ENCODE measurements at regions not wholly inside any gene's neighbourhood (a gene's known extent, or its start where the extent isn't known, plus 50 kb on each side); places are given as distances from the start of the nearest gene placed in this dataset.
"Not testable (repeated sequence)": the region's sequence is repeated elsewhere in the genome, so short reads cannot be mapped to it uniquely, and the experiment has no call there.

DNA sequence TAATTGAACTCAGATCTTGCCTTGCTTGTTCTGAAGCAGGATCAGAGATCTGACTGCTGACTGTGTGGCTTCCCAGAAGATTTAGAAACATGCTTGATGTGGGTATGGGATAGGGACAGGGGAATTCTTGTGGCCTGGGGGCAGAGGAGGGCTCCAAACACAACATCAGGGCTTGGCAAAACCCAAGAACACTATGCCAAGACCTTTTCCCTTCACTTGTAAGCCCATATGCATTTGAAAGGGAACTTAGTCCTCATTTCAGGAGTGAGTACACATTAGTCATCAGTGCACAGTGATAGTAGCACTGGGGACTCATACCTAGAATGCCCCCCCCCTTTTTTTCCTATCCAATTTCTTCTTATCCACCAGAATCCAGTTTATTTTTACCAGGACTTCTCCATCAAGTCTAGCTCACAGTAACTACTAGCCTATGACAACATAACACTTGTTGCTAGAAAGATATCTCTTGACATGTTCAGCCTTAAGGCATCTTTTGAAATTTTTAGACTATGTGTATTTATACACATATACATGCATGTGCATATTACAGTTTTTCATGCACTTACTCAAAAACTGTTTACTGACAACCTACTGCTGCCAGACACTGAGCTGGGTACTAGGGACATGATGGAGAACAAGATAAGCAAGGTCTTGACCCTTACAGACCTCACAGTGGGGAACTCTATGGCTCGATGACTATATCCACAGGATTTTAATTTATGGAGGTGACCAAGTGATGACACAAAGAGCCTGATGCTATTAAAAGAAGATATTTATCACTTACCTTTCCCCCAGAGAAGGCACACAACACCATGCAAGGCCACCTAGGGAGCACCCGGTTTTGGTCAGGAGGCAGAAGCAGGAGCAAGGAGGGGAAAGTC is 158.3 kb upstream of the MAP3K1 start:
- DNase-seq, result no peak

DNA sequence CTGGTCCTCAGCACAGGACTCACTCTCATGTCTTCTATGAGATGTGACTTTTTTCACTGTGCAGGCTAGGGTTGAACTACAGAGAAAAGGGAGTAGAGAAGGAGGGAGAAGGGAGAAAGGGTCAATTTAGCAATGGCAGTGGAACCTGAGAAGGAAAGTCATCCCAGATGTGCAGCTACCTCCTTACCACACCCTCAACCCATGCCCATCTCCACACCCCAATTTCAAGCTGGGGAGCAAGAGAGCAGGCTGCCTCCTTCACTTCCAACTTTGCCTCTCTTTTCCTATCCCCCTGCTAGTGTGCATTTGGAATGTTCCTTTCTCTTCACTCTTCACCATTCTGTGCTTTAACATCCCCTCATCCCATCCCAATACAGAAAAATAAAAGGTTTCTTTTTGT is 163.5 kb upstream of the MAP3K1 start:
- DNase-seq, result no peak

DNA sequence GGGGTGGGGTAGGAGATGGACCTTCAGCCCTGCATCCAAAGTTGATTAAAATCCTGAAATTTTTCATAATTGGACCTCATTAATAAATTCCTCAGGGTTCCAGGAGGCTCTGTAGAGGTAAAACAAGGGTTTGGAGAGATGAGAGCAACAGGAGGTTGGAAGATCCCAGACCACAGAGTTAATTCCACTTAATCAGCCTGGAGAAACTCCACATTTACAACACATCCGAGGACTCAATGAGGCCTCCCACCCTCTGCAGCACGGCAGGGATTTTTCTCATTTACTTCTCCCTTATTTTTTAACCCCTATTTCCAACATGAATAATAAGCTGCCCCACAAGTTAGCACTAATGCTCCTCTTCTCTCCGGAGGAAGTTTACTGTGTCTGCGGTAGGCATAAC is 165.0 kb upstream of the MAP3K1 start:
- no peak for DNase-seq

DNA sequence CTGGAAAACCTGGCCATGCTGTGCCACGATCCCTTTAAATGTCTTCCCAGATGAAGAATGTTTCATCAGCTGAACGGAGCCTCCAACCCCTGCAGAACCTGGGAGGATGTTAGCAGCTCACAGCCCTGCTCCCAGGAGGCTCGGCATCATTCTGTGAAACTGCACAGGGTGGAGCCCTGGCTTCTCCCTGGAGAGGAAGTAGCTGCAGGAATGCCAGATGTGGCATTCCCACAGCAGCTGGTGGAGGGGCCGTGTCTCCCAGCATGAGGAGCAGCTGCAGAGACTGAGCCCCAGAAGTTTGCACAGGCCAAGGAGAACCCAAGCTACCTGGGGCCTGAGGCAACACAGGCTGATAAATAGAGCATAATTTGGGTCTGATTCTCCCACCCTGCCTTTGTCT is 165.8 kb upstream of the MAP3K1 start:
- no peak for DNase-seq

DNA sequence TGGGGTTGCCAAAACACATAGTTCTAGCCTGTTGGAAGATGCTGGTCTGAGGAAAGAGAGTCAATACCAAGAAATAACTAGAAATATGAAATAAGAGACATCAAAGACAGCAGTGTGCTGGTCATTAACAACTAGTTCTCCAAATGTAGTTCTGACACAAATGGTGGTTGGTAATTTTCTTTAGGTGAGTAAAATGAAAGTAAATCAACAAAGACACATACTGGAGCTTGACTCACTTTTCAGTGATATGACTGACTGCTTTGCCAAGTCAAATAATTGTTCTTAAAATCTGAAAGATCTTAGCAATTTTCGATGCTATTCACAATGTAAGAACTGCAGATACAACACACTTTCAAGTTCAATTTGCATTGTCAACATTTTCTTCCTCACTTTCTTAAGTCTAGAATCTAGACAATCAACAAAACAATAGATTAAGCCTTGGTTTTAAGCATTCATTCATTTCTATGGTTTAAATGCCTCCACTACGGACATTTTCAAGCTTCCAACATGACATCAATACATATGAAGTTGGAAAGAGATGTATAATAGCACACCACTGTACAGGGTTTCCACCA is 166.8 kb upstream of the MAP3K1 start:
- no peak for DNase-seq

DNA sequence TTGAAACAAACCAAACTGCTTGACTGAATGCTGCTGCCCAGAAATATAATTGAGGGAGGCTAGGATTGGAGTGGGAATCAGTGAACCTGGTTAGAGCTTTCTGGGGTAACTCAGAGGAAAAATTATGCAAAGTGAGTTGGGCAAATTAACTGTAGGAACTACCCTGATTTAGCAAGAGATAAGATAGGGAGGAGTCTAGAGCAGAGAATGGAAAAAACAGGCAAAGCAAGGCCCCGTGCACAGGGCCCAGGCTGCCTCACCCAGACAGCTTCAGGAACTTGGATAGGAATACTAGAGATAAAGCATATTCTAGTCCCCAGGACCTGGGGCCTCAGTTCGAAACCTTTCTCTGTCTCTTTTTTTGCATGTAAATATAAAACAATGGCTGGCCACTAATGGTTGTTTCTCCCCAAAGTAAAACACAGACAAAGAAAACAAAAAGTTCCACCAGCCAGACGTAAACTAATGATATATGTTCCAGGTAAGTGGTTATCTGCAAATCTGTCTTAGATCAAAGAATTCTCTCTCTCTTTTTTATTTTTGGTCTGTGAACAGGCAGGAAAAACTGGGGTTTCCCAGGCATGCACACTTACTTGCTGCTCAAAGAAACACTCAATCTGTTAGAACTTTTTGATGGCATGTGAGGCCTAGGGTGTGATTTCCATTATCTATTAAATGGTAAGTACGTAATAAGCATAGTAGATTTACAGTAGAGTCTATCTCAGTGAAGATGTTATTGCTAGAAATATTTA is 168.1 kb upstream of the MAP3K1 start:
- DNase-seq, result no peak

DNA sequence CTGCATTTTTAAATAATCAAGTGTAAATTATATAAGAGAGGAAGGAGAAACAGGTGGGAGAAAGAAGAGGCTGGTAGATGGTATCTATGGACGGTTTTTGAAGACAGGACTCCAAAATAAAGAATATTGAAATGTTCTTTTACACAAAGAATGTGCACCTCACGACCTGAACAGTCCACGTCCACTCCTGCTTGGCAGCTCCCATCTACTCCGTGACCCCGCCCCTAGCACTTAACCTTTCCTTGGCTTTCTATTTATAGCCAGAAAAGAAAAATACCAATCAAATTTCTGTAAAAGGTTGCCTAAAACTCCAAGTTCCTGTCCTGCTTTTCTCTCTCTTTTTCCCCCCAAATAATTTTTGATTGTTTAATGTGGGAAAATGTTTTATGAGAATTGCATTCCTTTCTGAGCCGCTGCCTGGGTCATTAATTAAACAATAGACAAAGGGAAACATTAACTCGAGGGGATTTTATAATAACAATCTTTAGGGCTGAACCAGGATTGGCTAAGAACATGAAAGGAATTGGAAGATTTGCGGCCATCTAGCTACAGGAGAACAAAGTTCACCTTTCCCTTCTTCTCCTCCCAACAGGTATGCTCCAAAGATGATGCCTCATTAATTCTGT is 173.6 kb upstream of the MAP3K1 start:
- DNase-seq, result no peak

DNA sequence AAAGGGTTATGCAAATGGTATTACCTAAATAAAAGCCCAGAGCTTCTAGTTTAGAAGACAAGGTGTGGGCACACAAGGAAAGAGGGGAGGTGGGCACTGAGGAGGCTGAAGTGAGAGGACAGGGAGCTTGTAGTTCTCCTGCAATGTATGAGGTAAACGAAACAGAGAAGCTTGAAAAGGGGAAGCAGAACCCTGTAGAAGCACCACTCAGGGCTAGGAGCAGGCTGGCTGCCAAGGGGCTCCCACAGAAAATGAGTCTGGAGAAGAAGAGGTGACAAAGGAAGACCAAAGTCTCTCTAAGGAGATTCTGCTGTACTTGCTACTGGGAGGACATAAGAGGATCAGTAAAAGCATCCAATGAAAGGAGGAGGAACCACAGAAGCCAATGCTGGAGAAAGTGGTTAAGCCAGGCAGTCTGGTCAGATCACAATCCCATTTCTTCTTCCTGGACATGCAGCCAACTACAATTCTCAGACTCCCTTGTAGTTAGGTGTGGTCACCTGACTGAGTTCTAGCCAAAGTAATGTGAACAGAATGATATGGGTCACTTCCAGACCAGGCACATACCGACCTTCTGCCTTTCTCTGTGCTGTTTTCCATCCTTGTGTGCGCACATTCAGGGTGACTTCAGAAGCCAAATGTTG is 174.5 kb upstream of the MAP3K1 start:
- DNase-seq, result no peak

DNA sequence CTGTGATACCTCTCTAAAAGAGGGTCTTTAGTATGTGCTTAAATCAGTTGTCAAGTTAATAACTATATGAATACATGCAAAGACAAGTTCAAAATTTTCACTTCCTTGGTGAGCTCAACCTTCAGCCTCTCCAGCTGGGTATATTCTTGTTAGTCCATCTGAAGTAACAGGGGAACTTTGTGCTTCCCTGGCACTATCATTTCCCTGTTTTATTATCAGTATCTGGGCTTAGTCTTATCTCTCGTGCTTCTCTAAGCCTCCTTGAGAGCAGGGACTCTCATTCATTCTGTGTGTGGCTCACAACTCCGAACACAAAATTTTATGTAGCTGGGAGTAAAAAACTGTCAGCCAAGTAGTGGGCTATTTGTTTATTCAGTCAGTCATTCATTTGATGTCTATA is 175.9 kb upstream of the MAP3K1 start:
- DNase-seq, result no peak

DNA sequence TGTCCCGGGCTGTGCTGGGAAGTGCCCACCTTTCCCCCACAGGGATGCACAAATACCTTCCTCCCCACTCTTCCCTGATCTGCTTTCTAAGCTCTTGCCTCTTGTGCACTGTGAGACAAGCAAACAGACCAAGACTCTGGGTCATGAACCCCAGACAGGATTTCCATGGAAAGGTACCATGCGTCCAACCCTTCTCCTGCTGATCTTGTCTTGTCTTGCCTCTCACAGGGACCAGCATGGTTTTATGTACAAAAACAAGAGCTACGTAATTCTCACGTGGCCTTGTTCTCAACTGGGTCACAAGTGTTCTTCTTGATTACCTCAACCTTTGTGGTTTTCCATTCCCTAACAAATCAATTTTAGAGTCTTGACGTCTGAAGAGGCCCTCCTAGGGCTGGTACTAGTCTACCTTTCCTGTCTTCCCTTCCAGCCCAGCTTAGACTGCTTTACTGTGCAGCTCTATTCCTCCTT is 176.5 kb upstream of the MAP3K1 start:
- DNase-seq, result no peak

DNA sequence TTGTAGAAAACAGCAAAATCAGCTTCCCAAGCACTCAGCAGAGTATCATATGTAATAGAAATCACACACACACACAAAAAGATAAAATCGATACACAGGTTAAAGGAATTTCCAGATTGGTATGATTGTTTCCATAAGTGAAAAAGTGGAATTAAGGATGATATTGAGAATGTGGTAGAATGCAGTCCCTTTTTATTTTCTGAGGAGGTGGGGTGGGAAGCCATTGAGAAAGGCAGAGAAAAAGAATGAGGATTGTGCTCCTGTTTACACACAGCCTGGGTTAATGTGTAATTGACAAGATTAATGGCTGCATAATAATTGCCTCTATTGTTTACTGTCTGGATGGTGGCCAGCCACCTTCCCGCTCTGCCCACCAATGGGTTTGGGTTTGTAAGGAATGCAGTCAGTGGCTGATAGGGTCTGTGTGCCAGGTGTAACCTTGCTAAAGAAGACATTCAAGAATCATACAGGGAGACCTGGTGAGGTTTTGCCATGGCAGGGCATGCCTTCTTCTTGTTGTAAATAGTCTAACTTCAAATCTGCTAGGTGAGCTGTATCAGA is 177.2 kb upstream of the MAP3K1 start:
- no peak for DNase-seq

DNA sequence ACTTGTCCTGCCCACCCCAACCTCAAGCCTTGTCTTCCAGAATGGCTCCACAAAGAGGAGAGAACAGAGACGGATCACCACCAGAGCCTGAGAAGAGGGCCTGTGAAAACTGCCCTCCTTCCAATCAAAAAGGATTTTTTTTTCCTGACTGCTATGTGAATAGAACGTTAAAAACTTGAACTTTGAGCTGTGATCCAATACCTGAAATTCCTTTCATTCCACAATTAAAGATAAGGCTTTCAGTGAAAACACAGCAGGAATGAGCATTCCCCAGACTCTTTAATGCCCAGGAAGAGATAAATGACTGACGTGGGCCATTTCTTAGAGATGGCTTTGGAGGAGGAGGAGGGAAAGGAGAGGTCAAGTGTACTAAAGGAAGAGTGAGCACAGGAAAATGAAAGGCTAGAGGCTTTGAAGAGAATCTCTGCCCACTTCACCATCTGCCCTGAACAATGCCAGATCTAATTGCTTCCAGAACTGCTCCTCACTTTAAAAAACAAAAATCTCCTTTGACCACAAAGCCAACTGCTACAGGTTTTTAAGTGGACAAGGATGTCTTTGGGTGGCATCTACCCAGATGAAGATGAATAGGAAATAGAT is 177.9 kb upstream of the MAP3K1 start:
- no peak for DNase-seq

DNA sequence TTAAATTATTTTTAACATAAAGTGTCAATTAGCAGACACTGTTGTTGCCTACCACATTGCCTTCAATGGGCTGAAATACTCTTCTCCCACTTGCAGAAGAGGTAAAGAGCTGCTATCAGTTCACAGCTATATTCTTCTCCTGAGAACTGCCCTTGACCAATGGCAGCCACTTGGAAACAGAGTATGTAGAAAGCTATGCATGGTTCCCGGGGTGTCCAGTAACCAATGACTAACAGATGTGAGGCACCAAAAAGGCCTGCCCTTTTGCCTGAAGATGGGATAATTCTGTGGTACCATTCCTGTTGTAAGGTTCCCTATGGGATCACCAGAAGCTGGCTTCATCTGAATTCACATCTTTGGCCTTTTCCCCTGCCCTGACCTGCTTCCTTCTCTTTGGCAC is 181.4 kb upstream of the MAP3K1 start:
- DNase-seq, result no peak

DNA sequence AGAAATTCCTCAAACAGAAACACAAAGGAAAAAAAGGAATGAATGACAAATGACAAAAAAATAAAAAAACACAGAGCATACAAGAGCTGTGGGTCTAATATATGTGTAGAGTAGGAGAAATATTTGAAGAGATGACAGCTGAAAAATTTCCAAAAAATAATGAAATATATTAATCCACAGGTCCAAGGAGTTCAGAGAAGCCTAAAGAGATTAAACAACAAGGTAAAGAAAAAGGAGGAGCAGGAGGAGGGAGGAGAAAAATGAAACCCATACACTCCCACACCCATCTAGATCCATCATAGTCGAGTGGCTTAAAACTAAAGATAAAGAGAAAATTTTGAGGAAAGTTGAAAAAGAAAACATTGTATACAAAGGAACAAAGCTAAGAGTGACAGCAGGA is 182.4 kb upstream of the MAP3K1 start:
- DNase-seq, result no peak

DNA sequence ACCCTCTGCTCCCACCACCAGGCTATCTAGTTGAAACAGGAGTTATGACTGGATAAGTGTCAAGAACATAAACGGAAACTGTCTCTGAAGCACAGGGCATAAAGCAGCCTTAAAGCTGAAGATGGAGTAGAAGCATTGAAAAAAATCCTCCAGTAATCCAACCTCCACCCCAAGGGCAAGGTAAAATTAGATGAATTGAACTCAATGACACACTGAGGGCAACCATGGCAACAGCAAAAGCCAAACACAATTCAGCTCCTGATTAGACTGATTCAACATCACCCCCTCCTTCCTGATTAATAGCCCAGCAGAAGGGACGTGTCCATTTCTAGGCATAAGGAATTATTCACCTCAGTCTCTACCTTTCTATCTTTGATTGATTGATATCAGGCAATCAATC is 183.2 kb upstream of the MAP3K1 start:
- no peak for DNase-seq

DNA sequence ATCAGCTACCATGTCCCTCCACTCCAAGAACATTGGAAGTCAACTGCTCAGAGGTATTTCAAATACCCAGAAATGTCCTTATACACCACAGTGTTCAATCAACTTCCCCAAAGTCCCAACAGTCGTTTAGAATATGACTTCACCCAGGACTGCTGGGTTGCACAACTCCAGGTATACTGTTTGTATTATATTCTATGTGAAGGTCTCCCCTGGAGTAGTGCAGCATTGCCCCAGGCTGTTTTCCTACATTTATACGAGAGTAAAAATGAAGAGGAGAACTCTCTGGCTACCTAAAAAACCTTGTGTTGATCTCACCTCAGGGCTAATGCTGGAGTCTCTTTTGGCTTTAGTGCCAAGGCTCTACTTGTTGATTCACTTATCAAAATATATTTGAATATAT is 183.6 kb upstream of the MAP3K1 start:
- DNase-seq, result no peak

DNA sequence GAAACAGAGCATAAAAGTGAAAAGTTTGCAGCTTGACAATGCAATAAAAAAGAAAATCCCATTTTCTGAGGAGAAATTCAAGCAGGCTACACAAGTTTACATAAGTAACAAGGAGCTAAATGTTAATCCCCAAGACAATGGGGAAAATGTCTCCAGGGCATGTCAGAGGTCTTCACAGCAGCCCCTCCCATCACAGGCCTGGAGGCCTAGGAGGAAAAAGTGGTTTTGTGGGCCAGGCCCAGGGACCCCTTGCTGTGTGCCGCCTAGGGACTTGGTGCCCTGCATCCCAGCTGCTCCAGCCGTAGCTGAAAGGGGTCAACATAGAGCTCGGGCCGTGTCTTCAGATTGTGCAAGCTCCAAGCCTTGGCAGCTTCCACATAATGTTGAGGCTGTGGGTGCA is 186.7 kb upstream of the MAP3K1 start:
- not testable (repeated sequence) for DNase-seq

DNA sequence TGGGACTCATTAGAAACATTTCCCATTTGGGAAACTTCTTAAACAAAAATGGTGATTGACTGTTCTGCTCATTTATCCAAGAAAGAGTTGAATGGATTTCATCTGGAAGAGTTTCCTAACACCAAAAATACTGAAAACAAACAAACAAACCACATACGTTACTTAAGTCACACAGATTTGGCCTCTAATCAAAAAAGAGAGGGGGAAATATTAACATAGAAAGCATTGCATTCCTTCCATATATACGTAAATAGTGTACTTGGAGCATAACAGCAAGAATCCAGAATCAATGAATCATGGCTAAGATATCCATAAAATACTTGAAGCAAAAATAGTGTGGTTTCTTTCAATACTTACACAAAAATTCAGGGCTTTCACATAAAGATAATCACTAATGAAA is 189.8 kb upstream of the MAP3K1 start:
- no peak for DNase-seq

DNA sequence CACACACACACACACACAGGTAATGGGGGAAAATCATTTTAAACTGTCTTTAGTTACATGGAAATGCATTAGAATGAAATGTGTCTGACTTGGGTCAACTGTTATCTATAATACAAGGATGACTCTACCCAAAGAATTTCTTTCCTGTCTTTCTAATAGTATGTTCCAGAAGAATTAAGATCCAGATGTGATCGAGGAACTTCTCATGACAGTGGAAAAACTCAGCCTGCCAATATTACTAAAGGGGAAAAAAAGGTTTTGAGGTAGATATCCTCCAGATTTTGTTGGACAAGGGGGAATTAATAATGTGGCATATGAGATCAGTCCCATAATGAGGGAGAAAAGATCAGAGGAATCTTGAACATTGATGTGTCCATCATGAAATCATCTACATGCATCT is 190.6 kb upstream of the MAP3K1 start:
- DNase-seq, result no peak

DNA sequence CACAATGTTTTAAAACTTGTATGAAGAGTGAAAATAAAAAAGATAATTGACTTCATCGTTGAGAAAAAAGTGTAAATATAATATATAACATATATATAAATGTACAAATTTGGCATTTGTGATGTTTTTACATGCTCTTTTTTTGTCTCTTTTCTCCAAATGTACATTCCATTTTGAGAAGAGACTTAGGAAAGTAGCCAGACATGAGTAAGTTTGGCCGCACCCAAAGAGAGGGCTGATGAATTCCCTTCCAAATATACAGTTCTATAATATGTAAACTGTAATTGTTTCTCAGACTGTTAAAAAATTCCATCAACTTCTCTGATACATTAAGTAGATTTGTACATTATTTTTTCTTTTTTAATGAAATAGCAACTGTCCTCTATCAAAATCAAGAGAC is 193.2 kb upstream of the MAP3K1 start:
- no peak for DNase-seq

DNA sequence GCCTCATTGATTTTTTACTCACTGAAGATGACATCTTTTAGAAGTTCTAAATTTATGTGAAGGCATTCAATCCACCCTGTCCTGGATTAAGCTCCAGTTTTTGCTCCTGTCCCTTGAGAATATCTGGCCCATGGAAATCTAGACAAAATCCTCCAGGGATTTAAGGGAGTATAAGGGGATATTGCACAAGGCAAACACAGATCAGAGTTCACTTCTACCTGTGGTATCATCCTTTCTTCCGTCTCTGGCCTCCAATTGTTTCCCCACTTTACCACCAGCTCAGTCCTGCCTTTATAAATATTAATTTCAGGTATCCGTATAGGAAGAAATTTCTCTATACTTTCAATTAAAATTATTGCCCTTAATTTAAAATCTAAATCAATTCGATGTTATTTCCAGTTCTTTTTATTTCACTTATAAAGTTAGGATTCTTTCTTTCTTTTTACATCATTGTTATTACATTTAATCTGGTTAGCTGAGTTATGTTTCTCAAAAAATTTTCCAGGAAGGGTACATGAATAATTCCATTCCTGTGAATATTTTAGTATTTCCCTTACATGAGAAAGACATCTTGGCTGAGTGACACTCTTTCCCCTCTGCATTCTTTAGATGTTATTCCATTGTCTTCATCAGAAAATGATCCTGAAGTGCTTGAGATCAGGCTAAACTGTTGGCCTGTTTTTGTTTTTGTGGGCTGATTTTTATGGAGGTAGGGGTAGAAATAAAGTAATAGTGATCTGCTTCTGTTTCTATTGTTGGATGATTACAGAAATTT is 194.3 kb upstream of the MAP3K1 start:
- DNase-seq, result no peak

Measured in 8988T (cell line).